SK-N-MC (cell line): ENCODE measurements at regions not wholly inside any gene's neighbourhood (a gene's known extent, or its start where the extent isn't known, plus 50 kb on each side); places are given as distances from the start of the nearest gene placed in this dataset.

Experiments
- EZH2 ChIP-seq: fragments of 200-600 bp; sonication (generic); IDR thresholded peaks from one replicate; pipeline ENCODE4 v1.6.1; 2017; ENCODE audit warnings: antibody characterized with exemption
- POLR2AphosphoS5 ChIP-seq: IDR thresholded peaks from 2 replicates; pipeline ENCODE4 v1.6.1; 2012; ENCODE audit warnings: mild to moderate bottlenecking, low read depth, low read length, borderline replicate concordance

GRCh38 chr6:14270925-14271788 is 153.6 kb downstream of the CD83 start:
- TF ChIP-seq POLR2AphosphoS5 = no peak
- TF ChIP-seq EZH2 = no peak
